T-cell (primary cell): ENCODE measurements at regions not wholly inside any gene's neighbourhood (a gene's known extent, or its start where the extent isn't known, plus 50 kb on each side); places are given as distances from the start of the nearest gene placed in this dataset.
A peak's percentile ranks its signal among the peaks of the same experiment; 100 is the strongest.

Source experiments
- ATAC-seq, 4 experiments: fragments of 200-7000 bp in 3 of 4; fragments of 150-1000 bp in 1 of 4; cut with Tn5 transposase; replicated peaks in 1 of 4; 1 replicate in 3 of 4; 2 replicates in 1 of 4; pipeline ENCODE4 v1.10.0; 2021; ENCODE audit warnings: moderate library complexity in 3 of 4, mild to moderate bottlenecking in 2 of 4, moderate number of reproducible peaks in 1 of 4
- CTCF ChIA-PET, 2 donors: fragments of 300-600 bp; sonication (Branson Sonifier 250); formaldehyde crosslinking; loops; one replicate each; lab custom pipeline; 2022; ENCODE audit warnings: antibody characterized with exemption in 2 of 2; lab: Charles Lee
- POLR2A ChIA-PET, 2 donors: fragments of 300-600 bp; sonication (Branson Sonifier 250); formaldehyde crosslinking; loops; one replicate each; lab custom pipeline; 2022; ENCODE audit warnings: antibody characterized with exemption in 2 of 2; lab: Charles Lee
- DNase-seq, 35 experiments: peaks; one replicate each; pipeline versions ENCODE4 v3.0.0 to v3.0.0-alpha.2; 2013 to 2023
- H3K27ac ChIP-seq: one replicate; pipeline ENCODE4 v1.5.1; 2013; ENCODE audit warnings: low read length
- H3K27me3 ChIP-seq, 2 experiments: replicated peaks in 1 of 2; 1 replicate in 1 of 2; 2 replicates in 1 of 2; pipeline versions ENCODE4 v1.6.1 to v1.7.0; 2013; ENCODE audit warnings: low read length in 1 of 2, mixed read lengths in 1 of 2; ENCODE audit not compliant: control insufficient read depth in 2 of 2, insufficient read depth in 2 of 2; ENCODE audit errors: extremely low read depth in 1 of 2
- H3K36me3 ChIP-seq, 2 donors: 1 replicate in 1 of 2; 2 replicates in 1 of 2; pipeline versions ENCODE4 v1.6.1 to v1.7.0; 2013; ENCODE audit warnings: low read length in 1 of 2; ENCODE audit not compliant: control insufficient read depth in 2 of 2, insufficient read depth in 1 of 2; ENCODE audit errors: extremely low read depth in 1 of 2
- H3K4me1 ChIP-seq, 2 experiments: 1 replicate in 1 of 2; 2 replicates in 1 of 2; pipeline versions ENCODE4 v1.6.1 to v1.7.0; 2013; ENCODE audit warnings: low read length in 2 of 2, mixed read lengths in 1 of 2; ENCODE audit not compliant: insufficient read depth in 2 of 2, control insufficient read depth in 1 of 2; ENCODE audit errors: extremely low read depth in 1 of 2
- H3K4me3 ChIP-seq, 2 donors: 1 replicate in 1 of 2; 2 replicates in 1 of 2; pipeline versions ENCODE4 v1.5.1 to v1.7.0; 2013; ENCODE audit warnings: mild to moderate bottlenecking in 2 of 2, low read length in 1 of 2, moderate library complexity in 1 of 2; ENCODE audit not compliant: control insufficient read depth in 1 of 2; ENCODE audit errors: extremely low read depth in 1 of 2
- H3K9me3 ChIP-seq: 2 replicates; pipeline ENCODE4 v1.7.0; 2013
- H3K27ac Mint-ChIP-seq, 2 donors: one replicate each; pipeline ENCODE4 v1.8.0; 2020 to 2021; ENCODE audit warnings: mild to moderate bottlenecking in 2 of 2, mixed read lengths in 2 of 2
- H3K27me3 Mint-ChIP-seq, 2 donors: one replicate each; pipeline ENCODE4 v1.8.0; 2021 to 2022; ENCODE audit warnings: mixed read lengths in 2 of 2
- H3K36me3 Mint-ChIP-seq: one replicate; pipeline ENCODE4 v1.8.0; 2021; ENCODE audit warnings: mixed read lengths
- H3K4me1 Mint-ChIP-seq, 3 donors: one replicate each; pipeline ENCODE4 v1.8.0; 2020 to 2022; ENCODE audit warnings: mixed read lengths in 3 of 3, mild to moderate bottlenecking in 1 of 3
- H3K4me3 Mint-ChIP-seq, 3 donors: one replicate each; pipeline ENCODE4 v1.8.0; 2020 to 2022; ENCODE audit warnings: mild to moderate bottlenecking in 3 of 3, mixed read lengths in 3 of 3, moderate library complexity in 3 of 3
- H3K9me3 Mint-ChIP-seq, 3 donors: one replicate each; pipeline ENCODE4 v1.8.0; 2020 to 2022; ENCODE audit warnings: mixed read lengths in 3 of 3
- WGBS: methylation state at CpG from one replicate; pipeline ENCODE4 v1.1.5; 2013; ENCODE audit warnings: missing lambda C conversion rate; ENCODE audit not compliant: insufficient coverage; 5-methylcytosine and 5-hydroxymethylcytosine counted together

- CTCF ChIA-PET = no interaction called here
- H3K27me3 ChIP-seq = no peaks in the 10 kb centered on the region
- no peak overlapping the region for H3K27ac ChIP-seq
- POLR2A ChIA-PET = no interaction called here
- no peak for ATAC-seq
- WGBS = 88% methylated on average over 8 of the region's 8 CpGs
- H3K4me1 ChIP-seq = peaks cover 3 to 7% of the 10 kb centered on the region in 2 experiments
- H3K4me3 Mint-ChIP-seq = no peak overlapping the region
- H3K27ac Mint-ChIP-seq = no peak overlapping the region
- H3K4me3 ChIP-seq = no peak overlapping the region
- H3K27me3 Mint-ChIP-seq = no peaks in the 10 kb centered on the region
- H3K9me3 ChIP-seq = no peaks in the 10 kb centered on the region
- no peak for DNase-seq
- peaks cover 3% of the 10 kb centered on the region for H3K36me3 Mint-ChIP-seq
- H3K36me3 ChIP-seq = no peaks in the 10 kb centered on the region
- H3K4me1 Mint-ChIP-seq = peaks cover 21 to 36% (median 31%) of the 10 kb centered on the region in 3 donors
- H3K9me3 Mint-ChIP-seq = no peaks in the 10 kb centered on the region
Measured at GRCh38 chr6:30801950-30802349, 57.6 kb upstream of the IER3 start.

- H3K27ac Mint-ChIP-seq = no peak overlapping the region
Measured at GRCh38 chr6:30800871-30801270, 56.5 kb upstream of the IER3 start.

GRCh38 chr6:30799210-30799609, 54.9 kb upstream of the IER3 start:
- Histone ChIP-seq H3K36me3 (no peaks in the 10 kb centered on the region), H3K4me3 (no peak overlapping the region), H3K4me1 (peaks cover 8 to 13% of the 10 kb centered on the region in 2 experiments), H3K27me3 (no peaks in the 10 kb centered on the region), H3K9me3 (no peaks in the 10 kb centered on the region), H3K27ac (no peak overlapping the region)
- POLR2A ChIA-PET = interaction anchor here in 1 of 2 donors (0.6 kb wide), 1 partner anchor 85 kb away, joined by 3 read pairs; the partner anchor contains the start of gene DDR1
- Mint-ChIP-seq H3K9me3 (no peaks in the 10 kb centered on the region), H3K27me3 (no peaks in the 10 kb centered on the region), H3K4me1 (peaks cover 25 to 37% (median 28%) of the 10 kb centered on the region in 3 donors), H3K27ac (no peak overlapping the region), H3K36me3 (no peaks in the 10 kb centered on the region), H3K4me3 (no peak overlapping the region)
- whole genome bisulfite sequencing = no CpG with 5 or more reads among the region's 3 CpGs
- ATAC-seq (no peak), DNase-seq (no peak)
- CTCF ChIA-PET = no interaction called here

More at GRCh38 chr6:30800871-30801270, 56.5 kb upstream of the IER3 start:
- Mint-ChIP-seq H3K4me1 (peaks cover 22 to 35% (median 34%) of the 10 kb centered on the region in 3 donors), H3K36me3 (peaks cover 2% of the 10 kb centered on the region), H3K9me3 (no peaks in the 10 kb centered on the region), H3K4me3 (no peak overlapping the region), H3K27me3 (no peaks in the 10 kb centered on the region)
- no peak overlapping the region for H3K4me3 ChIP-seq
- CTCF ChIA-PET = interaction anchor here in 1 of 2 donors (0.6 to 1.5 kb wide), 2 partner anchors 26 to 287 kb away, joined by 3 read pairs; no protein-coding TSS in a partner anchor
- DNase-seq (no peak), ATAC-seq (no peak)
- H3K36me3 ChIP-seq = no peaks in the 10 kb centered on the region
- POLR2A ChIA-PET = no interaction called here
- peaks cover 3 to 7% of the 10 kb centered on the region in 2 experiments for H3K4me1 ChIP-seq
- H3K9me3 ChIP-seq = no peaks in the 10 kb centered on the region
- no peaks in the 10 kb centered on the region for H3K27me3 ChIP-seq
- no peak overlapping the region for H3K27ac ChIP-seq
- WGBS = 87% methylated on average over 6 of the region's 6 CpGs

- ChIA-PET POLR2A (no interaction called here), CTCF (no interaction called here)
- H3K9me3 ChIP-seq = no peaks in the 10 kb centered on the region
- H3K36me3 ChIP-seq = no peaks in the 10 kb centered on the region
- no peak overlapping the region for H3K27ac Mint-ChIP-seq
- 100% methylated on average over 2 of the region's 3 CpGs for WGBS
- no peaks in the 10 kb centered on the region for H3K36me3 Mint-ChIP-seq
- H3K27ac ChIP-seq = no peak overlapping the region
- H3K27me3 Mint-ChIP-seq = no peaks in the 10 kb centered on the region
- ATAC-seq (no peak), DNase-seq (no peak)
- peaks cover 30 to 41% (median 32%) of the 10 kb centered on the region in 3 donors for H3K4me1 Mint-ChIP-seq
- H3K4me1 ChIP-seq = peaks cover 10 to 17% of the 10 kb centered on the region in 2 experiments
- no peak overlapping the region for H3K4me3 ChIP-seq
- H3K27me3 ChIP-seq = no peaks in the 10 kb centered on the region
- no peak overlapping the region for H3K4me3 Mint-ChIP-seq
- H3K9me3 Mint-ChIP-seq = no peaks in the 10 kb centered on the region
Measured at GRCh38 chr6:30798494-30798893, 54.1 kb upstream of the IER3 start.

- no peaks in the 10 kb centered on the region for H3K9me3 ChIP-seq
- Mint-ChIP-seq H3K9me3 (no peaks in the 10 kb centered on the region), H3K27ac (peak overlapping the region; percentile 77 to 80), H3K4me3 (peak overlapping the region in 1 of 3 donors; percentile 36), H3K4me1 (peaks cover 42 to 46% (median 44%) of the 10 kb centered on the region in 3 donors), H3K27me3 (no peaks in the 10 kb centered on the region), H3K36me3 (no peaks in the 10 kb centered on the region)
- H3K4me1 ChIP-seq = peaks cover 23 to 37% of the 10 kb centered on the region in 2 experiments
- no peaks in the 10 kb centered on the region for H3K27me3 ChIP-seq
- 80% methylated on average over 1 of the region's 3 CpGs for WGBS
- no peak overlapping the region for H3K4me3 ChIP-seq
- no peak overlapping the region for H3K27ac ChIP-seq
- H3K36me3 ChIP-seq = no peaks in the 10 kb centered on the region
- ChIA-PET POLR2A (no interaction called here), CTCF (interaction anchor here in 1 of 2 donors (0.7 kb wide), 2 partner anchors 10 to 32 kb away, joined by 3 to 5 read pairs; no protein-coding TSS in a partner anchor)
- no peak for DNase-seq
- peak in 1 of 4 experiments; percentile 35 for ATAC-seq
Measured at GRCh38 chr6:30795549-30796293, 51.4 kb upstream of the IER3 start.
